ENCODE measurements at regions not wholly inside any gene's neighbourhood (a gene's known extent, or its start where the extent isn't known, plus 50 kb on each side); places are given as distances from the start of the nearest gene placed in this dataset.

- DNase-seq (ENCODE audit: low read depth) = no peak
- no peak for TF ChIP-seq CTCF (IDR thresholded peaks at IDR 0.05; ENCODE audit: control insufficient read depth, extremely low read depth, insufficient read depth)
Measured at GRCh38 chr12:111055181-111055880, 135.0 kb upstream of the MYL2 start.

GRCh38 chr12:111048991-111049390 is 128.6 kb upstream of the MYL2 start:
- H3K4me3 ChIP-seq (ENCODE audit: low read depth, low read length) = no peak overlapping the region
- TF ChIP-seq CTCF (IDR thresholded peaks at IDR 0.05; ENCODE audit: control insufficient read depth, extremely low read depth, insufficient read depth) = no peak
- no peak for DNase-seq (ENCODE audit: low read depth)

More at GRCh38 chr12:111055181-111055880, 135.0 kb upstream of the MYL2 start:
- H3K4me3 ChIP-seq (ENCODE audit: low read depth, low read length) = no peak overlapping the region

GRCh38 chr12:111046896-111047295 is 126.5 kb upstream of the MYL2 start:
- TF ChIP-seq CTCF (IDR thresholded peaks at IDR 0.05; ENCODE audit: control insufficient read depth, extremely low read depth, insufficient read depth) = no peak
- DNase-seq (ENCODE audit: low read depth) = no peak
- H3K4me3 ChIP-seq (ENCODE audit: low read depth, low read length) = no peak overlapping the region

- H3K4me3 ChIP-seq (ENCODE audit: low read depth, low read length) = no peak overlapping the region
- DNase-seq (ENCODE audit: low read depth) = no peak
- no peak for TF ChIP-seq CTCF (IDR thresholded peaks at IDR 0.05; ENCODE audit: control insufficient read depth, extremely low read depth, insufficient read depth)
Measured at GRCh38 chr12:111045941-111046340, 125.6 kb upstream of the MYL2 start.

GRCh38 chr12:111041091-111041490 is 120.7 kb upstream of the MYL2 start:
- no peak for TF ChIP-seq CTCF (IDR thresholded peaks at IDR 0.05; ENCODE audit: control insufficient read depth, extremely low read depth, insufficient read depth)
- no peak overlapping the region for H3K4me3 ChIP-seq (ENCODE audit: low read depth, low read length)
- no peak for DNase-seq (ENCODE audit: low read depth)

- TF ChIP-seq CTCF (IDR thresholded peaks at IDR 0.05; ENCODE audit: control insufficient read depth, extremely low read depth, insufficient read depth) = no peak
Measured at GRCh38 chr12:111040690-111041089, 120.3 kb upstream of the MYL2 start.

GRCh38 chr12:111038941-111039340 is 118.6 kb upstream of the MYL2 start:
- no peak for DNase-seq (ENCODE audit: low read depth)
- no peak overlapping the region for H3K4me3 ChIP-seq (ENCODE audit: low read depth, low read length)
- TF ChIP-seq CTCF (IDR thresholded peaks at IDR 0.05; ENCODE audit: control insufficient read depth, extremely low read depth, insufficient read depth) = no peak

More at GRCh38 chr12:111040690-111041089, 120.3 kb upstream of the MYL2 start:
- no peak overlapping the region for H3K4me3 ChIP-seq (ENCODE audit: low read depth, low read length)
- no peak for DNase-seq (ENCODE audit: low read depth)
